ENCODE measurements at regions not wholly inside any gene's neighbourhood (a gene's known extent, or its start where the extent isn't known, plus 50 kb on each side); places are given as distances from the start of the nearest gene placed in this dataset.

DNA sequence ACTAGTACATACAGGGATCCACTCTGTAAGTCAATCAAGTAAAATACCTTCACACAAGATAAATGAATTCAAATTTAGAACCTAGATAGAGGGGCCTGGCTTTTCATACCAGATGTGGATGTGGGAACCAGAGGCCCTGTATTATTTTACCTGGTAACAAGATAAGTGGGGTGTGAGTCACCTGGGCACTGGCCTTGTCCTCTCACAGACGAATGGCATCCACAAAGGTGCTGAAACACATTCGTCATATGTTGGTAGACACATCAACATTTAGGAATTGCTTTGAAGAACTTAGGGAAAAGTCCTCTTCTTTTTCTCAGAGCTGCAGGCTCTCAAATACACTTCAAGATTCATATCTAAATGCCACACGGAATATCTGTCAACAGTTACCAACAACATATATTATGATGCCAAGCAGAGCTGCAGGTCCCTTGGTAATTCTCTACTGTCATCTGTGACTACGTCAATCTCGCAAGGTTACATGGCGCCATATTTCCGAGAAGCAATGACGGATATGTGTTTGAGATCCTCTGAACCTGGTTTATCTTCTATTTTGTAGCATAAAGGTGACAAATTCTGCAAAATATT, 618.6 kb downstream of the EPM2A start:
- Histone ChIP-seq H3K9me3 (ENCODE audit: low read length) (no peaks in the 10 kb centered on the region), H3K79me2 (ENCODE audit: insufficient read depth, low read length) (no peaks in the 10 kb centered on the region), H3K27me3 (ENCODE audit: control insufficient read depth in 1 of 2, insufficient read depth in 2 of 2, low read length in 2 of 2) (no peaks in the 10 kb centered on the region), H3K4me2 (ENCODE audit: low read depth, low read length) (no peak overlapping the region), H4K20me1 (ENCODE audit: insufficient read depth, low read length) (no peaks in the 10 kb centered on the region), H2AFZ (ENCODE audit: low read length) (no peak overlapping the region), H3K36me3 (replicated peaks in 1 of 2; ENCODE audit: control insufficient read depth in 1 of 2, insufficient read depth in 2 of 2, low read length in 2 of 2) (no peaks in the 10 kb centered on the region), H3K27ac (ENCODE audit: extremely low read length, insufficient read depth, low read length) (no peak overlapping the region), H3K4me1 (ENCODE audit: insufficient read depth, low read length) (no peaks in the 10 kb centered on the region), H3K9ac (ENCODE audit: insufficient read depth, low read depth, low read length) (no peak overlapping the region), H3K4me3 (replicated peaks in 1 of 3; ENCODE audit: insufficient read depth in 1 of 3, low read depth in 2 of 3, low read length in 3 of 3) (no peak overlapping the region)
- no TSS peak for BruUV-seq (replicated peaks)
- 62% methylated on average over 8 of the region's 8 CpGs for WGBS (ENCODE audit: low lambda C conversion rate)
- DNase-seq (ENCODE audit: low spot score) (no peak), FAIRE-seq (no peak), ATAC-seq (no peak)
- ChIA-PET CTCF (ENCODE audit: low intra/inter-chr PET ratio, low total read pairs) (no interaction called here), POLR2A (no interaction called here)
- in situ Hi-C loops (cut with HindIII; ENCODE audit: extremely low pct_ligation_motif_present, low pct_unique_long_range_greater_than_20kb) = no loop called here
- intact Hi-C loops (cut with micrococcal nuclease; ENCODE audit: unreplicated experiment) = no loop called here
- TF ChIP-seq ZNF552 (CRISPR knock-in tag; IDR thresholded peaks at IDR 0.05; ENCODE audit: borderline replicate concordance) (no peak), ZNF24 (IDR thresholded peaks at IDR 0.05) (no peak), ZNF317 (CRISPR knock-in tag; IDR thresholded peaks at IDR 0.05) (no peak), ZC3H13 (CRISPR knock-in tag; IDR thresholded peaks at IDR 0.05) (no peak), NFYB (CRISPR knock-in tag; IDR thresholded peaks at IDR 0.05) (no peak), CC2D1A (CRISPR knock-in tag; IDR thresholded peaks at IDR 0.05) (no peak), REXO4 (CRISPR knock-in tag; IDR thresholded peaks at IDR 0.05; ENCODE audit: borderline replicate concordance) (no peak), TGIF2 (CRISPR knock-in tag; IDR thresholded peaks at IDR 0.05) (no peak), KMT2B (CRISPR knock-in tag; IDR thresholded peaks at IDR 0.05) (no peak), ZNF160 (CRISPR knock-in tag; IDR thresholded peaks at IDR 0.05) (no peak), ZNF678 (CRISPR knock-in tag; IDR thresholded peaks at IDR 0.05) (no peak), HNF4A (CRISPR knock-in tag; IDR thresholded peaks at IDR 0.05) (no peak), ZBTB1 (CRISPR knock-in tag; IDR thresholded peaks at IDR 0.05; ENCODE audit: borderline replicate concordance) (no peak)
- TF ChIP-seq, protein P1, sequence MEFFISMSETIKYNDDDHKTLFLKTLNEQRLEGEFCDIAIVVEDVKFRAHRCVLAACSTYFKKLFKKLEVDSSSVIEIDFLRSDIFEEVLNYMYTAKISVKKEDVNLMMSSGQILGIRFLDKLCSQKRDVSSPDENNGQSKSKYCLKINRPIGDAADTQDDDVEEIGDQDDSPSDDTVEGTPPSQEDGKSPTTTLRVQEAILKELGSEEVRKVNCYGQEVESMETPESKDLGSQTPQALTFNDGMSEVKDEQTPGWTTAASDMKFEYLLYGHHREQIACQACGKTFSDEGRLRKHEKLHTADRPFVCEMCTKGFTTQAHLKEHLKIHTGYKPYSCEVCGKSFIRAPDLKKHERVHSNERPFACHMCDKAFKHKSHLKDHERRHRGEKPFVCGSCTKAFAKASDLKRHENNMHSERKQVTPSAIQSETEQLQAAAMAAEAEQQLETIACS (CRISPR knock-in tag; IDR thresholded peaks at IDR 0.05) = no peak
- TF ChIP-seq, protein P2, sequence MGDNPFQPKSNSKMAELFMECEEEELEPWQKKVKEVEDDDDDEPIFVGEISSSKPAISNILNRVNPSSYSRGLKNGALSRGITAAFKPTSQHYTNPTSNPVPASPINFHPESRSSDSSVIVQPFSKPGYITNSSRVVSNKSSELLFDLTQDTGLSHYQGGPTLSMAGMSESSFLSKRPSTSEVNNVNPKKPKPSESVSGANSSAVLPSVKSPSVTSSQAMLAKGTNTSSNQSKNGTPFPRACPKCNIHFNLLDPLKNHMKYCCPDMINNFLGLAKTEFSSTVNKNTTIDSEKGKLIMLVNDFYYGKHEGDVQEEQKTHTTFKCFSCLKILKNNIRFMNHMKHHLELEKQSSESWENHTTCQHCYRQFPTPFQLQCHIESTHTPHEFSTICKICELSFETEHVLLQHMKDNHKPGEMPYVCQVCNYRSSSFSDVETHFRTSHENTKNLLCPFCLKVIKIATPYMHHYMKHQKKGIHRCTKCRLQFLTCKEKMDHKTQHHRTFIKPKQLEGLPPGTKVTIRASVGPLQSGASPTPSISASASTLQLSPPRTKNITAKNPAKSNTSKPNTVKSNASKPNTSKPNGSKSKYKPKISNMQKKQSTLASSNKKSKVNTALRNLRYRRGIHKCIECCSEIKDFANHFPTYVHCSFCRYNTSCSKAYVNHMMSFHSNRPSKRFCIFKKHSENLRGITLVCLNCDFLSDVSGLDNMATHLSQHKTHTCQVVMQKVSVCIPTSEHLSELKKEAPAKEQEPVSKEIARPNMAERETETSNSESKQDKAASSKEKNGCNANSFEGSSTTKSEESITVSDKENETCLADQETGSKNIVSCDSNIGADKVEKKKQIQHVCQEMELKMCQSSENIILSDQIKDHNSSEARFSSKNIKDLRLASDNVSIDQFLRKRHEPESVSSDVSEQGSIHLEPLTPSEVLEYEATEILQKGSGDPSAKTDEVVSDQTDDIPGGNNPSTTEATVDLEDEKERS (CRISPR knock-in tag; IDR thresholded peaks at IDR 0.05) = no peak
- TF ChIP-seq, protein P3, sequence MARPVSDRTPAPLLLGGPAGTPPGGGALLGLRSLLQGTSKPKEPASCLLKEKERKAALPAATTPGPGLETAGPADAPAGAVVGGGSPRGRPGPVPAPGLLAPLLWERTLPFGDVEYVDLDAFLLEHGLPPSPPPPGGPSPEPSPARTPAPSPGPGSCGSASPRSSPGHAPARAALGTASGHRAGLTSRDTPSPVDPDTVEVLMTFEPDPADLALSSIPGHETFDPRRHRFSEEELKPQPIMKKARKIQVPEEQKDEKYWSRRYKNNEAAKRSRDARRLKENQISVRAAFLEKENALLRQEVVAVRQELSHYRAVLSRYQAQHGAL (CRISPR knock-in tag; IDR thresholded peaks at IDR 0.05; ENCODE audit: not compliant biosample characterization) = no peak

Data from HepG2 (cell line).